ENCODE measurements at regions not wholly inside any gene's neighbourhood (a gene's known extent, or its start where the extent isn't known, plus 50 kb on each side); places are given as distances from the start of the nearest gene placed in this dataset.
"Not testable (repeated sequence)": the region's sequence is repeated elsewhere in the genome, so short reads cannot be mapped to it uniquely, and the experiment has no call there.

GRCh38 chr14:45650754-45651153, 397.8 kb upstream of the MIS18BP1 start:
- Histone ChIP-seq H3K4me3 (ENCODE audit: insufficient read depth, low read depth, low read length) (no peak overlapping the region), H3K27ac (ENCODE audit: insufficient read depth, low read depth, low read length, poor library complexity, severe bottlenecking) (no peak overlapping the region), H3K27me3 (ENCODE audit: control insufficient read depth, insufficient read depth, low read length, poor library complexity, severe bottlenecking) (no peaks in the 10 kb centered on the region), H3K9me3 (ENCODE audit: control insufficient read depth, low read length) (no peaks in the 10 kb centered on the region), H3K4me1 (ENCODE audit: control insufficient read depth, insufficient read depth, low read length) (no peaks in the 10 kb centered on the region), H3K36me3 (ENCODE audit: control insufficient read depth, insufficient read depth, low read length) (no peaks in the 10 kb centered on the region)
- 88 to 95% methylated on average over 3 of the region's 3 CpGs for WGBS, 2 experiments

GRCh38 chr14:45649051-45649450, 396.0 kb upstream of the MIS18BP1 start:
- no peaks in the 10 kb centered on the region for H3K36me3 ChIP-seq (ENCODE audit: control insufficient read depth, insufficient read depth, low read length)
- H3K4me3 ChIP-seq (ENCODE audit: insufficient read depth, low read depth, low read length), result no peak overlapping the region
- no peaks in the 10 kb centered on the region for H3K27me3 ChIP-seq (ENCODE audit: control insufficient read depth, insufficient read depth, low read length, poor library complexity, severe bottlenecking)
- WGBS, 2 experiments, result 88 to 96% methylated on average over 4 of the region's 4 CpGs
- no peak overlapping the region for H3K27ac ChIP-seq (ENCODE audit: insufficient read depth, low read depth, low read length, poor library complexity, severe bottlenecking)
- H3K9me3 ChIP-seq (ENCODE audit: control insufficient read depth, low read length), result no peaks in the 10 kb centered on the region
- H3K4me1 ChIP-seq (ENCODE audit: control insufficient read depth, insufficient read depth, low read length), result no peaks in the 10 kb centered on the region

- no peaks in the 10 kb centered on the region for H3K27me3 ChIP-seq (ENCODE audit: control insufficient read depth, insufficient read depth, low read length, poor library complexity, severe bottlenecking)
- no peak overlapping the region for H3K4me3 ChIP-seq (ENCODE audit: insufficient read depth, low read depth, low read length)
- H3K27ac ChIP-seq (ENCODE audit: insufficient read depth, low read depth, low read length, poor library complexity, severe bottlenecking), result no peak overlapping the region
- no peaks in the 10 kb centered on the region for H3K4me1 ChIP-seq (ENCODE audit: control insufficient read depth, insufficient read depth, low read length)
- H3K36me3 ChIP-seq (ENCODE audit: control insufficient read depth, insufficient read depth, low read length), result no peaks in the 10 kb centered on the region
- H3K9me3 ChIP-seq (ENCODE audit: control insufficient read depth, low read length), result peaks cover 2% of the 10 kb centered on the region
- WGBS, 2 experiments, result 85 to 95% methylated on average over 4 of the region's 4 CpGs
Observed at GRCh38 chr14:45641541-45641940, 388.5 kb upstream of the MIS18BP1 start.

- not testable (repeated sequence) for H3K27me3 ChIP-seq (ENCODE audit: control insufficient read depth, insufficient read depth, low read length, poor library complexity, severe bottlenecking); H3K36me3 ChIP-seq (ENCODE audit: control insufficient read depth, insufficient read depth, low read length); H3K27ac ChIP-seq (ENCODE audit: insufficient read depth, low read depth, low read length, poor library complexity, severe bottlenecking); H3K4me1 ChIP-seq (ENCODE audit: control insufficient read depth, insufficient read depth, low read length); H3K9me3 ChIP-seq (ENCODE audit: control insufficient read depth, low read length); H3K4me3 ChIP-seq (ENCODE audit: insufficient read depth, low read depth, low read length)
- WGBS, 2 experiments, result 90 to 94% methylated on average over 46 of the region's 46 CpGs
Observed at GRCh38 chr14:45634651-45635441, 381.8 kb upstream of the MIS18BP1 start.

GRCh38 chr14:45633220-45633984, 380.4 kb upstream of the MIS18BP1 start:
- H3K4me1 ChIP-seq (ENCODE audit: control insufficient read depth, insufficient read depth, low read length), result no peaks in the 10 kb centered on the region
- no peak overlapping the region for H3K4me3 ChIP-seq (ENCODE audit: insufficient read depth, low read depth, low read length)
- H3K36me3 ChIP-seq (ENCODE audit: control insufficient read depth, insufficient read depth, low read length), result no peaks in the 10 kb centered on the region
- WGBS, 2 experiments, result 92 to 94% methylated on average over 5 to 7 of the region's 7 CpGs
- no peak overlapping the region for H3K27ac ChIP-seq (ENCODE audit: insufficient read depth, low read depth, low read length, poor library complexity, severe bottlenecking)
- H3K27me3 ChIP-seq (ENCODE audit: control insufficient read depth, insufficient read depth, low read length, poor library complexity, severe bottlenecking), result no peaks in the 10 kb centered on the region
- H3K9me3 ChIP-seq (ENCODE audit: control insufficient read depth, low read length), result no peaks in the 10 kb centered on the region

- Histone ChIP-seq H3K27ac (ENCODE audit: insufficient read depth, low read depth, low read length, poor library complexity, severe bottlenecking) (no peak overlapping the region), H3K4me3 (ENCODE audit: insufficient read depth, low read depth, low read length) (no peak overlapping the region), H3K4me1 (ENCODE audit: control insufficient read depth, insufficient read depth, low read length) (no peaks in the 10 kb centered on the region), H3K27me3 (ENCODE audit: control insufficient read depth, insufficient read depth, low read length, poor library complexity, severe bottlenecking) (no peaks in the 10 kb centered on the region), H3K36me3 (ENCODE audit: control insufficient read depth, insufficient read depth, low read length) (no peaks in the 10 kb centered on the region), H3K9me3 (ENCODE audit: control insufficient read depth, low read length) (no peaks in the 10 kb centered on the region)
- 100% methylated on average over 2 of the region's 2 CpGs; no CpG with 5 or more reads in 1 of the 2 experiments for WGBS, 2 experiments
Observed at GRCh38 chr14:45621731-45622130, 368.7 kb upstream of the MIS18BP1 start.

GRCh38 chr14:45619831-45620230, 366.8 kb upstream of the MIS18BP1 start:
- Histone ChIP-seq H3K9me3 (ENCODE audit: control insufficient read depth, low read length) (no peaks in the 10 kb centered on the region), H3K4me1 (ENCODE audit: control insufficient read depth, insufficient read depth, low read length) (no peaks in the 10 kb centered on the region), H3K36me3 (ENCODE audit: control insufficient read depth, insufficient read depth, low read length) (no peaks in the 10 kb centered on the region), H3K27ac (ENCODE audit: insufficient read depth, low read depth, low read length, poor library complexity, severe bottlenecking) (no peak overlapping the region), H3K4me3 (ENCODE audit: insufficient read depth, low read depth, low read length) (no peak overlapping the region), H3K27me3 (ENCODE audit: control insufficient read depth, insufficient read depth, low read length, poor library complexity, severe bottlenecking) (no peaks in the 10 kb centered on the region)
- WGBS, 2 experiments, result 83 to 91% methylated on average over 3 of the region's 4 CpGs

- WGBS, 2 experiments, result 33 to 53% methylated on average over 1 of the region's 1 CpG
Observed at GRCh38 chr14:45610318-45610717, 357.3 kb upstream of the MIS18BP1 start.

GRCh38 chr14:45587142-45587541, 334.1 kb upstream of the MIS18BP1 start:
- no peak overlapping the region for H3K4me3 ChIP-seq (ENCODE audit: insufficient read depth, low read depth, low read length)
- WGBS, 2 experiments, result 67 to 86% methylated on average over 1 to 3 of the region's 3 CpGs

More at GRCh38 chr14:45610318-45610717, 357.3 kb upstream of the MIS18BP1 start:
- Histone ChIP-seq H3K27me3 (ENCODE audit: control insufficient read depth, insufficient read depth, low read length, poor library complexity, severe bottlenecking) (no peaks in the 10 kb centered on the region), H3K36me3 (ENCODE audit: control insufficient read depth, insufficient read depth, low read length) (no peaks in the 10 kb centered on the region), H3K9me3 (ENCODE audit: control insufficient read depth, low read length) (no peaks in the 10 kb centered on the region), H3K4me1 (ENCODE audit: control insufficient read depth, insufficient read depth, low read length) (no peaks in the 10 kb centered on the region), H3K27ac (ENCODE audit: insufficient read depth, low read depth, low read length, poor library complexity, severe bottlenecking) (no peak overlapping the region), H3K4me3 (ENCODE audit: insufficient read depth, low read depth, low read length) (no peak overlapping the region)

GRCh38 chr14:45559626-45560025, 306.6 kb upstream of the MIS18BP1 start:
- 93 to 95% methylated on average over 5 of the region's 5 CpGs for WGBS, 2 experiments
- H3K27me3 ChIP-seq (ENCODE audit: control insufficient read depth, insufficient read depth, low read length, poor library complexity, severe bottlenecking), result no peaks in the 10 kb centered on the region
- H3K4me3 ChIP-seq (ENCODE audit: insufficient read depth, low read depth, low read length), result no peak overlapping the region
- no peaks in the 10 kb centered on the region for H3K9me3 ChIP-seq (ENCODE audit: control insufficient read depth, low read length)
- no peak overlapping the region for H3K27ac ChIP-seq (ENCODE audit: insufficient read depth, low read depth, low read length, poor library complexity, severe bottlenecking)
- H3K36me3 ChIP-seq (ENCODE audit: control insufficient read depth, insufficient read depth, low read length), result no peaks in the 10 kb centered on the region
- H3K4me1 ChIP-seq (ENCODE audit: control insufficient read depth, insufficient read depth, low read length), result no peaks in the 10 kb centered on the region

More at GRCh38 chr14:45587142-45587541, 334.1 kb upstream of the MIS18BP1 start:
- Histone ChIP-seq H3K9me3 (ENCODE audit: control insufficient read depth, low read length) (no peaks in the 10 kb centered on the region), H3K27ac (ENCODE audit: insufficient read depth, low read depth, low read length, poor library complexity, severe bottlenecking) (no peak overlapping the region), H3K27me3 (ENCODE audit: control insufficient read depth, insufficient read depth, low read length, poor library complexity, severe bottlenecking) (no peaks in the 10 kb centered on the region), H3K36me3 (ENCODE audit: control insufficient read depth, insufficient read depth, low read length) (no peaks in the 10 kb centered on the region), H3K4me1 (ENCODE audit: control insufficient read depth, insufficient read depth, low read length) (no peaks in the 10 kb centered on the region)
